CD4-positive, alpha-beta T cell treated with Interleukin-4 for 4 hours (primary cell): ENCODE measurements at regions not wholly inside any gene's neighbourhood (a gene's known extent, or its start where the extent isn't known, plus 50 kb on each side); places are given as distances from the start of the nearest gene placed in this dataset.

ENCODE experiments used
- DNase-seq: peaks from one replicate; pipeline ENCODE4 v3.0.0-alpha.2; 2020

GRCh38 chr3:116849261-116849688 is 139.7 kb downstream of the TUSC7 start:
- no peak for DNase-seq

GRCh38 chr3:116852803-116853202 is 143.2 kb downstream of the TUSC7 start:
- DNase-seq, result no peak

DNA sequence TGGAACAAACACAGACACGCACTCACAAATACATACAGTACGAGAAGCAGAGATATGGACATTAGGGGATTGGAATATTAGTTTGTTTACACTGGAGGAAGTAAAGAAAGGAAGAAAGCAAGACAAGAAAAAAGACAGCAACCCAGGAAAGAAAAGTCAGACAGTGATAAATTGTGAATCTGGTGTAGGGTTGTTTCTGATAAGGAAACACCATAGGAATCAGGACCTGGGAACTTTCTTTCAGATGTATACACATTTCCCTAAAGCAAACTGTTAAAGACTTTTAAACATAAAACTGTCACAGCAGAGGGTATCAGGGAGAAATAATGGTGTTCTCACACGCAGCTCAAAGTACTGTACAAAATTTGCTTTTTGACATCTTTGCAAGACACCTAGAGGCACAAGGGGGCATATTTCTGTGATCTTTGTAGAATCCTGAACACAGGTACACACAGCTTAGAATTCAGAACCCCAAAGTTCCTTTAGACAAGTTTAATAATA is 153.7 kb downstream of the TUSC7 start:
- DNase-seq, result no peak

DNA sequence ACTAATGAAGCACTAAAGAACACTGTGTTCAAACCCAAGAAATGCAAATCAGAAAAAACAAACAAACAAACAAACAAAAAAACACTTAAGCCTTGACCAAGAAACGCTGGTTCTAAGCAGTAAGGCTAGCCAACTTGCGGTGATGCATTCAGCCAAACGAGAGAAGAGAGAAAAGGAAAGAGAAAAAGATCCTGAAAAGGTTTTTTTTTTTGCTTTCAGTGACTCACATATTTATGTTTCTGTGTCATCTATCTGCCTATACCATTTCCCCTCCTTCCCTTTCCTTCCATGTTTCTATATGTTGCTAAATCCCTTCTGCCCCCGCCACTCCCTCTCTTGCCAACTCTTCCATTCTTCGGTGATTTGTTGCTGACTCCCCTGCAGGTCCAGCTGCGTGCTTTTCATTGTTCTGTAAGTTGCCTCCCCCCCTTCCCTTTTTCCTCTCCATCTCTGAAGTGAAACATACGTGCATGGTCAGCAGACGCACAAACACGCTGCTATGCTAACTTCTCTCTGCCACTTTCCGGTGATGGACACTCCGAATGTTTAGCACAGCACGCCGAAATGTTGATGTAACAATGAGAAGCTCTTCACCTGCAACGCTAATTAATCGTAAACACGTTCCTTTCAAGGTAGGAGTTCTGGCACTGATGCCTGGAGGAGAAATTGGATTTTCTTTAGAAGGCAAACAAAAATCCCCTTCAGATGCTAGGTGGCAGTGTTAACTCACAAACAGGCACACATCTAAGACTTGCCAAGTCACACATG is 154.4 kb downstream of the TUSC7 start:
- DNase-seq, result no peak

- no peak for DNase-seq
These were observed 155.0 kb downstream of the TUSC7 start for GRCh38 chr3:116864590-116864927.

DNA sequence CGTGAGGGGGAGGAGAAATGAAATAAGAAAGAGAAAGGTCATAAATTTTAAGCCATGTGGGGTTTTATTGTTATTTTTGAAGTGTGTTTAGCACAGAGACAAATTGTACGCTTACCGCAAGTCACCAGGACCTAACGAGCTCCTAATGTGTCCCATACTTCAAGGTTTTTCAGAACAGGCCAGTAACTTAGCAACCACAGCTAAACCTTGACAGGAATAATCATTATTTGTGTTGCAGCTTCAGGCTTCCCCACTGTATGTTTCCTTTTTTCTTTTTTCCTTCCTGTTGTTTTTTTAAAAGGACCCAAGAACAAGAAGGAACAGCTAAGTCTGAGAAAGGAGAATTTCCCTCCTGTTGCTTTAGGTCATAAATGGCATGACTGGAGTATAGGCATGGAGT is 160.8 kb downstream of the TUSC7 start:
- DNase-seq, result no peak

DNA sequence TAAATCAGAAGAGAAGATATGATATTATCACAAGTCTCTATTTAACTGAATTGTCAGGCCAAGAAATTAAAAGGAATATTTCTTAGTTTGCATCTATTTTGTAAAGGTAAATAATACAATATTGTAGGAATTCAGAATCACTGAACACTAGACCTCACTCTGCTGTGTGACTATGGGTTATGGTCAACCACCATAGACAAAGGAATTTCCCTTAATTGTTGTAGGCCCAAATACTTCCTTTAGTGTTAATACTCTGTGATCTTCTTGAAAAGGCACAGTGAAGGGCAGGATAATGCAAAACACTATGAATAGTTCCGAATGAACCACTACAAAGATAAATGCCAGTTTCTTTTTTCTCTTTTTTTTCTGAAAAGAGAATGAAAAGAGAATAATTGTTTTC is 162.3 kb downstream of the TUSC7 start:
- no peak for DNase-seq

GRCh38 chr3:116872688-116873087 is 163.1 kb downstream of the TUSC7 start:
- DNase-seq, result no peak

DNA sequence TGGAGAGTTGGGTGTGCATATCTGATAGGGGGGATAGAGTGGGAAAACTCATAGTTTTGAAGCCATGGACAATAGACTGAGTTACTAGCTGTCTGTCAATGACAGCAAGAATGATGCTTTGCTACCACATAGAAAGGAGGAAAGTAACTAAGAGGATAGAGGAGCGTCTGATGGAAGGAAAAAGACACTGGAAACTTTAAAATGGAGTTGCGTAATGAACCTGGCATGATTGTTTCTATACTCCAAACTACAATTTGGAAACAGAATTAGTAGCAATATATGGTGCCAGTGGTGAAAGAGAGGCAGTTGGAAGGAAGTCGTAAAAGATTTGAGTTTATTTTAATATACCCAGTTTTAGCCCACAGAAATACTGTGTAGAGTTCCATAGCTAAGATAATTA is 163.6 kb downstream of the TUSC7 start:
- DNase-seq, result no peak

- DNase-seq, result no peak
These were observed 168.4 kb downstream of the TUSC7 start for GRCh38 chr3:116877968-116878367.

DNA sequence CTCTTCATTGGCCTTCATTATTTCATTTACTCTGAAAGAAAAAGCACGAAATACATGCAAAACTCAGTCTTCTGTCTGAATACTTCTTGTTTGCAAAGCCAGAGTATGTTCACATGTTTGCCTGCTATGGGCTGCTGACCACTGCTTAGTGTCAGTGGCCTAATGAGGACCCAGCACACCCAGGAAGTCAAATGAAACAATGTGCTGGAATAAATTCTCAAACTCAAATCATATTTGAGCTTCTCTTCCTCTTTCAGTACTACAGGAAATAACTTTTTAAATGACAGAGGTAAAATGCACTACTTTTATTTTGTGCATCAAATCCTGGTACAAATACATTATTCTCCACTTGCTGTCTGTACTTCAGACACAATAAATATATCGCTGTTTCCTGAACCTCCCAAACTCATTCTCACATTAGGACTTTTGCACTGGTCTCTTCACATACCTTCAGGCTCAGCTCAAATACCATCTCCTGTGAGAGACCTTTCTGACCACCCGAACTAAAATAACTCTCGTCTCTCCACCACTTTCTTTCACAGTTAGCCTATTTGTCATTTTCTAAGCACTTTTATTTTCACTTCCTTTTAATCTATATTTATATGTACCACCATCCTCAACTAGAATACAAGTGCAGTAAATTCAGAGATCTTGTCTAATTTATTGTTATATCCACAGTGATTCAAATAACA is 176.8 kb downstream of the TUSC7 start:
- no peak for DNase-seq

DNA sequence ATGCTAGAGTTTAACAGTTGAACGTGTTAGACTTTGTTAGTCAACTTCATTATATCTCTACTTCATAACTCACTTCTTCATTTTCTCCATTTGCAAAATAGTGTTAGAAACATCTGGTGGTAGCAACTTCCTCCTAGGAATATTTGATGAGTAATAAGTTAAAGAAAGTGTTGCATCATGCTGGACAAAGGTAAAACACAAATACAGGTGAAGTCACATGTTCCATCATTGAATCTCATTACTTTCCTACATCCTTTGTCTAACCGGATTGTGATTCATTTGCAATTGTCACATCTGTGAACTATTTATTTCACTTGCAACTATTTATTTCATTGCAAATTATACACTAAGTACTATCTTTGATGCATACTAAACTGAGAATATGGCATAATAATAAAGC is 186.5 kb downstream of the TUSC7 start:
- DNase-seq, result no peak

GRCh38 chr3:116897382-116897781 is 187.8 kb downstream of the TUSC7 start:
- no peak for DNase-seq

DNA sequence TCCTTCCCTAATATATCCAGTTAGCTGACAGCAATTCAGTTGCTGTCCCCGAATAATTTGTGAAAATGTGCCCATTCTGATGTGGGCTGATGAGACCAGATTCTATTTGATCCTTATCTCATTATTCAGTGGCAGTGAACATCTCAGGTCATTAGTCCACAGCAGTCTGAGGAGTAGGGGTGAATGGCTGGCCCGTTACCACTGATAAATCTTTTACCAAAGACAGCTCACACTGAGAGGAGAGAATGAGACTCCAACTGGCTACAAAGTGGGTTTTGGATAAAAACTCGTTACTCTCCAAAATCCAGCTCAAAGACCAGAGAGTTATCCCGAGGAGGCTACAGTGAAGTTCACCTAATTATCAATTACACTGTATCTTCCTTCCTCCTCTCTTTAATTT is 189.7 kb downstream of the TUSC7 start:
- no peak for DNase-seq

GRCh38 chr3:116905334-116905733 is 195.8 kb downstream of the TUSC7 start:
- no peak for DNase-seq

DNA sequence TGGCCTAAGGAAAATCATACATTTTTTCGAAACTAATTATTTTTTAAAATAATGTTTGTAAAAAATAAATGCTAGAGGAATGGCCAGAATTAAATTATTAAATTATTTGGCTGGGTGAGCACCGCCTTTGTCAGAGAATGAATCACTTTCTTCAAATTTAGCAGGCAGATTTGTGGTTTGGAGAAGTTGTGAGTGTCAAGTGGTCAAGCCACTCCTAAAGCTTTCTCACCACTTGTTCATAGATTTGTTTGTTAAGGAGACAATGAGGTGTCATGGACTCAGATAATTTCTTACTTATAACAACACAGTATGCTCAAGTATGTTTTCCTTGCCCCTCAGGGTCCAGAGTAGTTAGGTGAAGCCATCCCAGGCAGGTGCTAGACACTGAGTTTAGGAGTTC is 196.2 kb downstream of the TUSC7 start:
- DNase-seq, result no peak

DNA sequence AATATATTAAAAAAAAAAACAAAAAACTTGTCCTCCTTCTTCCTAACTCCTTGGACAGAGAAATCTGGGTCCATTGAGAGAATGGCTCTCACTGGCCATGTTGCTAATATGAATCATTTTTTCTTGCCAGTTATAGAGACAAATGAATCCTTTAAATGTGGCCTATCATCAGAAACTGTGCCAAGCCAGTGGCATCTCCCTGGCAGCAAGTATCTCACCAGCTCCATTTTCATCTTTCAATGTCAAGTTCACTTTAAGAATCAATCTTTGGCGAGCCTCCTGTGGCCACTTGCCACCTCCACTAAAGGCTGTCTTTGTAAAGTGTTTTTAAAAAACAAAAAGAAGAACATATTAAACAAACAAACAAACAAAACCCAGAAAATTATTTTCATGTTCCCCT is 202.5 kb downstream of the TUSC7 start:
- no peak for DNase-seq

GRCh38 chr3:116914004-116914403 is 204.4 kb downstream of the TUSC7 start:
- no peak for DNase-seq

- DNase-seq, result no peak
These were observed 207.3 kb downstream of the TUSC7 start for GRCh38 chr3:116916836-116917235.

GRCh38 chr3:116920826-116921610 is 211.4 kb downstream of the TUSC7 start:
- no peak for DNase-seq

- no peak for DNase-seq
These were observed 218.3 kb downstream of the TUSC7 start for GRCh38 chr3:116927918-116928317.

DNA sequence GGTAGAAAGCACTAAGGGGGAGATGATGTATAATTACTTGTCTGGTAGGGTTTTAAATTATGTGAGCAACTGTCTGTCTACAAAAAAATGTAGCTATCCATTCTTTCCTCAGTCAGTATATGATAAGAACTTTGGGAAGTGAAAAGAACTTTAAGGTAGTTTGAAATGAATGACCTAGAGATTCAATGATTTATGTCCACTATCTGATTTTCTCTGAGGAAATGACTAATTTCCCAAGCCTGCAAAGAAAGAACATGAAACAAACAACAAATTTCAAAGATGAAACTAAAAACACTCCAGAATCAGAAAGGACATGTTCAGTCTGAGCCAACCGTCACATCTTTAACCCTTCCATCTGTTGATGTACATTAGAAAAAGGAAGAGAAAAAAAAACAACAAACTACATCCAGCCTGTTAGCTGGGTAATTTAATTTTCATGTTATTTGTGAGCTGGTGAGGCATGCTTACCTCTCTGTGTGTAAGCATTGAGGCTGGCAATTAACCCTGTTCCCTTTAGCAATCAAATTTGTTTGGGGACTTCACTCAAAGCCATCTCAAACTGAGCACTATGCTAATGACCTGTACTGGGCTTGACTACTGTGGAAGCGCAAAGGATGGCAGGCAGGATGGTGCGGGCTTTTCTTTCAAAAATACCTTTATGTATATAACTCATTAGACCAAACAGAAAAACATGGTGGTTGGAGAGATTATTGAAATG is 220.1 kb downstream of the TUSC7 start:
- no peak for DNase-seq

- no peak for DNase-seq
These were observed 221.2 kb downstream of the TUSC7 start for GRCh38 chr3:116930786-116931185.
